ENCODE measurements at regions not wholly inside any gene's neighbourhood (a gene's known extent, or its start where the extent isn't known, plus 50 kb on each side); places are given as distances from the start of the nearest gene placed in this dataset.

- in situ Hi-C loops (cut with MboI; ENCODE audit: low pct_unique_long_range_greater_than_20kb, low sequenced_read_pairs, unreplicated experiment): no loop called here
- no peak for TF ChIP-seq CTCF (IDR thresholded peaks at IDR 0.05; ENCODE audit: extremely low read depth, insufficient read depth, missing control alignments)
- DNase-seq (ENCODE audit: low spot score): no peak
These were observed 105.9 kb downstream of the ANKRD7 start for GRCh38 chr7:118330388-118330787.

- TF ChIP-seq CTCF (IDR thresholded peaks at IDR 0.05; ENCODE audit: extremely low read depth, insufficient read depth, missing control alignments): no peak
- no peak for DNase-seq (ENCODE audit: low spot score)
- in situ Hi-C loops (cut with MboI; ENCODE audit: low pct_unique_long_range_greater_than_20kb, low sequenced_read_pairs, unreplicated experiment): no loop called here
These were observed 122.2 kb downstream of the ANKRD7 start for GRCh38 chr7:118346748-118347147.

- in situ Hi-C loops (cut with MboI; ENCODE audit: low pct_unique_long_range_greater_than_20kb, low sequenced_read_pairs, unreplicated experiment): no loop called here
- no peak for DNase-seq (ENCODE audit: low spot score)
- TF ChIP-seq CTCF (IDR thresholded peaks at IDR 0.05; ENCODE audit: extremely low read depth, insufficient read depth, missing control alignments): no peak
These were observed 125.1 kb downstream of the ANKRD7 start for GRCh38 chr7:118349604-118350003.

- in situ Hi-C loops (cut with MboI; ENCODE audit: low pct_unique_long_range_greater_than_20kb, low sequenced_read_pairs, unreplicated experiment): no loop called here
- no peak for TF ChIP-seq CTCF (IDR thresholded peaks at IDR 0.05; ENCODE audit: extremely low read depth, insufficient read depth, missing control alignments)
- no peak for DNase-seq (ENCODE audit: low spot score)
These were observed 125.8 kb downstream of the ANKRD7 start for GRCh38 chr7:118350260-118350659.

GRCh38 chr7:118352867-118353453 is 128.5 kb downstream of the ANKRD7 start:
- TF ChIP-seq CTCF (IDR thresholded peaks at IDR 0.05; ENCODE audit: extremely low read depth, insufficient read depth, missing control alignments): peak; percentile 18
- in situ Hi-C loops (cut with MboI; ENCODE audit: low pct_unique_long_range_greater_than_20kb, low sequenced_read_pairs, unreplicated experiment): no loop called here
- DNase-seq (ENCODE audit: low spot score): peak; percentile 10

GRCh38 chr7:118366363-118366762 is 141.9 kb downstream of the ANKRD7 start:
- in situ Hi-C loops (cut with MboI; ENCODE audit: low pct_unique_long_range_greater_than_20kb, low sequenced_read_pairs, unreplicated experiment): no loop called here
- no peak for DNase-seq (ENCODE audit: low spot score)
- TF ChIP-seq CTCF (IDR thresholded peaks at IDR 0.05; ENCODE audit: extremely low read depth, insufficient read depth, missing control alignments): no peak

GRCh38 chr7:118368958-118369357 is 144.5 kb downstream of the ANKRD7 start:
- no peak for TF ChIP-seq CTCF (IDR thresholded peaks at IDR 0.05; ENCODE audit: extremely low read depth, insufficient read depth, missing control alignments)
- in situ Hi-C loops (cut with MboI; ENCODE audit: low pct_unique_long_range_greater_than_20kb, low sequenced_read_pairs, unreplicated experiment): no loop called here
- no peak for DNase-seq (ENCODE audit: low spot score)

Data from GM13977 (cell line).